CD4-positive, alpha-beta T cell treated with Interleukin-12 subunit alpha and Interleukin-12 subunit beta, for 1 hour (primary cell): ENCODE measurements at regions not wholly inside any gene's neighbourhood (a gene's known extent, or its start where the extent isn't known, plus 50 kb on each side); places are given as distances from the start of the nearest gene placed in this dataset.

Experiments used
- DNase-seq: peaks from one replicate; pipeline ENCODE4 v3.0.0-alpha.2; 2020

DNA sequence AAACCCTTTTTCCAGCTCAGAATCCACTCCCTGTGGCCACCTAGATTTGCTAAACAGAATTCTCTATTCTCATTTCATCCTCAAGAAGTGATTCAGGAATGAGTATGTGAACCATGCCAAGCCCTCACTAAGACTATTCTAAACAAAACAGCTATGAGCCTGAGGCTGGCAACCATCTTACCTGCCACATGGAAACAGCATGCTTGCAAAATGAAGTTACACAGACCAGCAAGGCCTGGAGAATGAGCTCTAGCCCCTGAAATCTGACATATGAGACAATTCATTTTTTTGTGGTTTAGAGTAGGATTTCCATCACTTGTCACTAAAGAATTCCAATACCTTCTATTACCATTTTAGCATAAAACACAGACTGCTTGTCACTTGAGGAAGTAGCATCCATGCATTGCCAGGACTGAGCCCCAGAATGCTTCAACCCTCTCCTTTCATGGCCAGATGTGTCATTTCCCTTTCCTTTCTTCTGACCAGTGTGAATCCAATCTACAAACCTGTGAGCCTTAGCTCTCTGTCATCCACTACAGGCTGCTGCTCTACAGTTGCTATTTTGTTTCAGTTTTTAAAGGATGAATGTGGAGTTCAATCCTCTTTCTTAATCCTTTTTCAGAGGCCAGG, 744.3 kb upstream of the ACVR2A start:
- no peak for DNase-seq

- no peak for DNase-seq
Observed at GRCh38 chr2:147099845-147100244, 745.0 kb upstream of the ACVR2A start.

- no peak for DNase-seq
Observed at GRCh38 chr2:147098940-147099339, 745.9 kb upstream of the ACVR2A start.

GRCh38 chr2:147097747-147098146, 747.1 kb upstream of the ACVR2A start:
- DNase-seq: no peak

DNA sequence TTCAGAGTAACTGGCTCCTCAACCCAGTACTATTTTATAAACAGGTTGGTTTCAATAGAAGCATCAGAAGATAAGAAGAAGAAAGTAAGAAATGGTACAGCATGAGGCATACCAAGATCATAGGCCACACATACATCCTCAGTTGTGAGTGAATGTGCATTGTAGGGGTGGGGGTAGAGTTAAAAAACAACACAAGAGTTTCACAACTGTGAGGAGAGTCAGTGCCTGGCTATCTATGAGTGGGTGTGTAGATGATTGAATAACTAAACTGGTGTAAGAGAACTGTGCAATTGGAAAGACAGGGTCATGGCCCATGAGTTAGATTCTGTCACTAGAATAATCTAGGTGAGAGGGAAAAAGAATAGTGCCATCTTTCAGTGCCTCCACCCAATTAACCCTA, 748.2 kb upstream of the ACVR2A start:
- DNase-seq: no peak

GRCh38 chr2:147095376-147095775, 749.5 kb upstream of the ACVR2A start:
- no peak for DNase-seq

- no peak for DNase-seq
Observed at GRCh38 chr2:147094077-147094476, 750.8 kb upstream of the ACVR2A start.

- no peak for DNase-seq
Observed at GRCh38 chr2:147092266-147092665, 752.6 kb upstream of the ACVR2A start.

DNA sequence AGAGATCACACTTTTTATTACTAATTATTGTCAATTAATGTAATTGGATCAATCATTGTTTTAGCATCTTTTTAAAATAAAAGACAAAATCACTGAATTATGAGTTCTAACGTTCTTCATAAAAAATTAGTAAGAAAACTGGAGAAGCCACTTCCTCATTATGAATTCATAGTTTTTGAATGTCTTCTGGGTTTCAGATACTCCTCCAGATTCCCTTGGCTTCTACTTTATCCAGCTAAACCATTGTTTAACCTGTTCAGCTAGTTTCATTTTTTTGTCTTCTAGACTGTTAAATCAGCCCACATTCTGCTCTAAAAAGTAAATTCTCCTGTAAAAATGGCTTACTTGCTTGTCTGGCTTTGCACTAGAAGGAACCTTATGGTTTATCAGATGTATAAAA, 753.4 kb upstream of the ACVR2A start:
- no peak for DNase-seq

- no peak for DNase-seq
Observed at GRCh38 chr2:147088871-147089270, 756.0 kb upstream of the ACVR2A start.

DNA sequence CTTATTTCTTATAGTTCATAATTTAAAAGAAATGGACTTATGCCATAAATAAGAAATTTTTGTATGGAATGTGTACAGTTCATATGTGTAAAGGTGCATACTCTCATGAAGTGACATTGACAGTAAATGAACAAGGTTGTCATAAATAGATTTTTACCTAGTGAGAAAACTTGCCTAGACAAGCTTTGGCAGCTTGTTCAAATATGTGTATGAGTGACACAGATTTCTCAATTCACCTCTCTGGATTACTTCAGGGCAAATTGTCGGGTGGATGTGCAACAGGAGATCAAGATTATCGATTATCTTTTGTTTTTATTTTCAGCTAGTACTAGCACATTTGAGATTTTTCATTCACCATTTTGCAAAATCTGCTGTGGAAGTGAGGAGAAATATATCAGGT, 758.1 kb upstream of the ACVR2A start:
- DNase-seq: no peak

DNA sequence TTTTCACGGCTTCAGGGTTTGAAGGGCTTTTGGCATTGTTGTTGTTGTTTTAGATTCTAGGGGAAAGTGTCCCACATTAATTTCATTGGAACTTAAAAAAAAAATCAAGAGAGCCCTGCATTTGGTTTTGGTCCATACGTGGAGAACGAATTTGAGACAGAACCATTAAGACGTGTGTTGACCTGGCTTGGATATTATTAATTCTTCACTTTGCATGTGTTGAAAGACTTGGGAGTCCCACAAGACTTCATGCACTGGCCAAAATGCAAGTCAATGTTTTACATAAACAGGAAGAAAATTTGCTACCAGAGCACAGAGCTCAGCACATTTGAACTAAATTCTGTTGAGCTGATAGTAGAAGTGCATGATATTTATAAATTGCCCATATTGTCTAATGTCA, 761.2 kb upstream of the ACVR2A start:
- DNase-seq: no peak

DNA sequence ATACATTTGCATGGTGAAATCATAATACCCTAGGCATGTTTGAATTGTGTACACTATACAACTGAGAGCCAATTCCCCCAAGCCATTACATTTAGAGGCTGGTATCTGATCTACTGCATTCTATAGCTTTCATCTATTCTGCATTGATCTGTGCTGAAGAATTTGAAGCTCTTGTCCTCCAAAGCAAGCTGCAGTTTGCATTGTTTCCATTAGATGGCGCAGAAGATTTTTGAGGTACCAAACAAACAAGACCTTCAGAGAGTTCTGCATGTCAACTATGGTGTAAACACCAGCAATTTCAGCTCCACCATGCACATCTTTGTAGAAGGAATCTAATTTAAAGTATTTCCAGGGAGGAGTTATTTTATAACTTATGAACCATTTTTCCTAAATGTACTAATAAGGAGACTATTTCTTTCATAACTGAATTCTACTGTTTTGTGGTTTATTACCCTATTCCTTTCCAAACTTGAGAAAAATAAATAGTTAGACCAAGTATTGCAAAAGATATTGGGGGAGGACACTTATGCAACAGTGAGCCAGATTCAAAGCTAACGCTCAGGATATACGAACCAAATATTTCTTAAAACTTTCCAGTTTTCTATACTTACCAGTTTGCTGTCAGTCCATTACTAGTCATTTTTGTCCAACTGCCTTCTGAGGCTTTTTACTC, 761.8 kb upstream of the ACVR2A start:
- DNase-seq: peak; percentile 68

GRCh38 chr2:147081831-147082230, 763.0 kb upstream of the ACVR2A start:
- DNase-seq: no peak

DNA sequence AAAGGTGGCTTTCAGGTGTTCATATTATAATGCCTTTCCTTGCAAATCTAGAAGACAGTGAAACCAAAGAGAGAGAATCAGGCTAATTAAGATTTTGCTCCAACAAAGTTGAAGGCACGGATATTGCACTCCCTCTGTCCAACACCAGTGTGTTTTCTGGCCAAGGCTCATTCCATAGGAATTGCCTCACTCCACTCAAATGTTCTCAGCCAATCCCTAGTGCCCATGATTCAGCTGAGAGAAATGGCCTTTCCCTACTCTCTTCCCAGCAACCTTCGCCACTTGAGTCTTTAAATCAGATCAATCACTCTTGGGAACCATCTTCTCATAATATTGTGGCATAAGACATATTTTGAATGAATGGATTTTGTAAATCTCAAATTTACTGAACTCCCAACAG, 768.2 kb upstream of the ACVR2A start:
- no peak for DNase-seq

DNA sequence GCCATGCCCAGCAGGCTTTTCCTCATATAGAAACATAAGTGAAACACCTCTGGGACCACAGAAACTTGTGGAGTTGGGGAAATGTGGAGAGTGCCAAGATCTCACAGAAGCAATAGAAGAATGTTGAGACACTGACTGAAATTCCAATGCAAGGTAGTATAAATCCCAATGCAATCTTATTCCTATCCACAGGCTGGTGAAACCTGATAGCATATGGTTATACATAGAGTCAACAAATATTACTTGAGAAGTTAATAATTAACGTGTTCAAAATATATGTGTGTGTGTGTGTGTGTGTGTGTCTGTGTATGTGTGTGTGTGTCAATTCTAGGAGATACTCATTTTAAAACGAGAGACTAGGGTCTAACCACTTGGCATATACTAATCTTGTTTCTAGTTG, 776.8 kb upstream of the ACVR2A start:
- no peak for DNase-seq

GRCh38 chr2:147067136-147067535, 777.7 kb upstream of the ACVR2A start:
- no peak for DNase-seq

GRCh38 chr2:147062073-147062472, 782.8 kb upstream of the ACVR2A start:
- no peak for DNase-seq

GRCh38 chr2:147061269-147061668, 783.6 kb upstream of the ACVR2A start:
- no peak for DNase-seq

DNA sequence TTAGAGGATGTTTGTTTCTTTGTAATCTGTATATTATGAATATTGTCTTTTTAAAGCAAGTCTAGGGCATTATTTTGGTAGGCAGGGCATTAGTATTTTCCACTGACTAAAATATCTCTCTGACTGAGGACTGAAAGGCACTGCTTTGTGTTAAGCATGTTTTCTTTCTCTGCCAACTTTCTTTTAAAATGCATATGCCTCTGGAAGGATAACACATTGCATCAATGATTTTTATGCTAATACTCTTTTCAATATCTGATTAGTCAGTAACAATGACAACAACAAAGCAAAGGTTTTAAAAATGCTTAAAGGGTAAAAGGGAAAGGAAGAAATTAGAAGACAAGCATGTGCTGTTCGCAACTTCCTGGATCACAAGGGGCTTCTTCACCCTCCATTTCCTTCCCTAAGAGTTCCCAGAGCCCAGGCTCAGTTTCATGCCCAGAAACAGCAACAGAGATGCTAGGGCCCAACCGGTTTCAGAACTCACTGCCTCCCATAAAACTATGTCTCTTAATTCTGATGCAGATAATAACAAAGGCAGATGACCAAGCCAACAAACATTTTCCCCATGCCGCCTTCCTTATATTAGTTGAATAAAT, 786.8 kb upstream of the ACVR2A start:
- no peak for DNase-seq

DNA sequence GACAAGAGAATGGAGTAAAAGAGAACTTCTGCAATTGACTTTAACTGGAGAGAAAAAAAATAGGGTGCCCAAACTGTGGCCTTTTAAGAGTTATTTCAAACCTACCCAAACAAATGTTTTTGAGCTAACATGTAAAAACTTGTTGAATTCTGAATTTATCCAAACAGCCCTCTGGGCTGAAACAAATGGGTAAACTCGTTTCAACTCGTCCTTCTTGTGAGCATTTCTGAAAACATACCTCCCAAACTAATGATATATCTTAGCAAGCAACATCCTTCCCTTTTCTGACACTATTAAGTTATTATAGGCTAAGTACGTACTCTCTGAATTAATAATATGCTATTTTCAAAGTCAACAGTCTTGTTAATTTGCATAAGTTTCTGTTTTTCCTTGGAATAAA, 793.0 kb upstream of the ACVR2A start:
- no peak for DNase-seq

DNA sequence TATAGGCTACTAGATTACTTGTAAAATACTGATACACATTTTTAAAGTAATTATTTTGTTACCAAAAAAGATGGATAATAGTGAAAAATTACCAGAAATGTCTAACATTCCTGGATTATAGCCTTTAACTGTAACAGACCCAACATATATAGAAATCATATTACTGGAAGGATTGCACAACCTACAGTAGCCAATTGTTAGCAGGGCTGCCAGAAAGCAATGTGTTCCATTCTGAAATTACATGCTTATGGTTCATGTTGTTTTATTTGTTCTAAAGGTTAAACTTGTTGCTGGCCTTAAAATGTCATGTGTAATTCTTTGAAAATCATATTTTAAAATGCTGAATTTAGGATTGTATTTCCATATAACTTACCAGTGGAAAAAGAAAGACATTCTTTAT, 793.6 kb upstream of the ACVR2A start:
- no peak for DNase-seq

GRCh38 chr2:147049957-147050356, 794.9 kb upstream of the ACVR2A start:
- no peak for DNase-seq

DNA sequence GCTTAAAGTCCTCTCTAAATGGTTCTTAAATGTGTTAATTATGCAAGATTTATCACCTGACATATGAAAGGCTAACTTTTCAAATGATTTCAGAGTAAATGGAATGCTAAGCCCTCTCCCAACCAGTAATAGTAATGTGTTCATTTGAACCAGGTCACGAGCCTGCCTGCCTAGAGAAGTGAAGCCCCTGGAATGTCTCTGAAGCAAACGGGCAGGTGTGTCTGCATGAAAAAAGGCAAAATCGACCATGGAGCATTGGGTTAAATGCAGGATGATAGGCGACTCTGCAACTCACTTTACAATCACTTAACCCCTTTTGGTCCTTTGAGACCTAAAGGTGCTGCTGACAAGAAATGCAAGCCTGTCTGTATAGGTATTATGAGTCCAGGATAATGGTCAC, 798.4 kb upstream of the ACVR2A start:
- no peak for DNase-seq

- peak; percentile 34 for DNase-seq
Observed at GRCh38 chr2:147045113-147045512, 799.7 kb upstream of the ACVR2A start.
